HuH-7.5 (cell line): ENCODE measurements at regions not wholly inside any gene's neighbourhood (a gene's known extent, or its start where the extent isn't known, plus 50 kb on each side); places are given as distances from the start of the nearest gene placed in this dataset.

Experiments used
- DNase-seq: peaks from one replicate; pipeline ENCODE4 v3.0.0; 2011; ENCODE audit warnings: low spot score

DNA sequence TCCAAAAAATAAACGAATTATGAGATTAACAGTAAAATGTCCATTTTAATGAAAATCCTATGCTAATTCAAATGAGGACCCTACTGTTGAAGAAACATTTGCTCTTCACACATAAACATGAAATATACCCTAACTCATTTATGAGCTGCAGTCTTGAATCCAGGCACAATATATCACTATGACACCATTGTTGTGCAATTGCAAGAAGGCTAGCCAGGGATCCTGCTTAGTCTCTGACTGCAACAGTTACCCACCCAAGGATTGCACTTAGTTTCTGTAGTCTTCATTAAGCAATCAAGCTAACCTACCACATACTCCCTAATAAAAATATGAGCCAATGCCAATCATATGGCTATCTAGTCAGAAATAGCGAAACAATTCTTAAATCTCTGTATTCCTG is 981.0 kb upstream of the FAT3 start:
- no peak for DNase-seq

DNA sequence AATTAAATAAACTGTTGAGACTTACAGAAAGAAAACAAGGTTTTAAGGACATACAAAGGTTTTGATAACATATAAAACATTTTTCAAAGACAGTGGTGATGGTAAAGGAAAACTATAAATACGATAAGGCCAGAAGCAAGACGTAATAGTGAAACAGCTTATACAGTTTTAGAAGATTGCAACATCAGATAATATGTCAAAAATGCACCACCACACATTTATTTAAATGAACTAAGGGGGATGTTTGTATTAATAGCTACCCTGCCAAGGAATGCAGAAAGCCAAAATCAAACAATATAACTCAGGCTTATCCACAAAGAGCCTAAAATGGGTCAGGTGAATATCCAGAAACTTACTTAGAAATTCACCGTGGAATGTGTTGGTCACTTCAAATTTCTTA is 981.6 kb upstream of the FAT3 start:
- no peak for DNase-seq

DNA sequence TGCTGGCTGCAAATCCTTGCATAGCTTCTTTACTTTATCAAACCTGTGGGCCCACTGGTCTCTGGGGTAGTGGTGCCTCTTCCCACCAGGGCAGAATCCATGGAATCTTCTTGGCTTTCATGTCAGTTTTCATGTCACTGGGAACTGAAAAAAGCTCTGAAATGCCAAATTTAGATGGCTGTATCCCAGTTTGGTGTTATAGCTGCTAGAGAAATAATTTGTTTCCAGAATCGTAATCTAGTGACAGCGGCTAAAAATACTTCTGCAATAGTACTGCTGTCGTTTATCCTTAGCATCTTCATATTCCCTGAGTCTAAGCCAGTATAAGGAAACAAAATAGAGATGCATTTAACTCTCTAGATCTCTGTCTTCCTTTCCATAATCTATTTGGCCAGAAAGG is 983.4 kb upstream of the FAT3 start:
- DNase-seq = no peak

- DNase-seq = no peak
These were observed 985.3 kb upstream of the FAT3 start for GRCh38 chr11:91239359-91239758.

GRCh38 chr11:91231226-91231625 is 993.4 kb upstream of the FAT3 start:
- DNase-seq = no peak

- no peak for DNase-seq
These were observed 994.0 kb upstream of the FAT3 start for GRCh38 chr11:91230647-91231046.

DNA sequence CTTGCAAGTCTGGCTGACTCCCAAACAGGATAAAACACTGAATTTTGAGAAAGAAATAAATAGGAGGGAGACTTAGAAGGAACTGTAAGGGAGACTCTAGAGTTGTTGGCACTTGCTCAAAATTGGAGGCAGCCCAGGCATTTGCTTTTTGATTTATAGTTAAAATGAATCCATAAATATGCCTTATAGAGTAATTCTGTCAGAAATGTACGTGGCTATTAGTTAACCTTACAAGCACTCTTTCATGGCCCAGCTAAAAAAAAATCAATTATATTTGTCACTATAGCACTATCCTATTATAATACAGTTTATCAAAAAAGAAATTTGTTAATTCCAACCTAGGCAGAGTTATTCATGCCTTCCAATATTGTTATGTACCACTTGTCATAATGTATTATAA is 1000.0 kb upstream of the CHORDC1 start:
- DNase-seq = no peak

- no peak for DNase-seq
These were observed 997.8 kb upstream of the CHORDC1 start for GRCh38 chr11:91220476-91221202.

GRCh38 chr11:91219535-91219934 is 996.7 kb upstream of the CHORDC1 start:
- no peak for DNase-seq

GRCh38 chr11:91209751-91210150 is 986.9 kb upstream of the CHORDC1 start:
- DNase-seq = no peak

GRCh38 chr11:91209306-91209705 is 986.5 kb upstream of the CHORDC1 start:
- no peak for DNase-seq

- DNase-seq = no peak
These were observed 977.0 kb upstream of the CHORDC1 start for GRCh38 chr11:91199866-91200265.

- DNase-seq = no peak
These were observed 971.7 kb upstream of the CHORDC1 start for GRCh38 chr11:91194546-91194945.

DNA sequence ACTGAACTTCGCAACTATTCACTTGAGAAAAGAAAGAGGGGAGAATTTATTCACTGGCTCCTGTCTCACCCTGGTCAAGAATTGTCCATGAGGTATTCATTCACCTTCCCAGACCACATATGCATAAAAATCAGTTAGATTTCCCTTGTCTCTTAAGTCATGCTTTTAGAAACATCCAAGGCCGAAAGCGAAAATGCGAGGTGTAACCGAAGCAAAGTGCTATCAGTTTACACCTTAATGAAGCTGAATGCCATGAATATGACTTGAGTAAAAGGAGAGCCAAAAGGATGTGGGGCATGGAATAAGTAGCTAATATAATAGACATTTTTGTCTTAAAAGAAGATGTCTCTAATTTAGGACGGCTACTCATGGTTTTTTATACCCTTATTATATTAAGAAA is 965.6 kb upstream of the CHORDC1 start:
- DNase-seq = no peak

GRCh38 chr11:91187314-91187713 is 964.5 kb upstream of the CHORDC1 start:
- no peak for DNase-seq

DNA sequence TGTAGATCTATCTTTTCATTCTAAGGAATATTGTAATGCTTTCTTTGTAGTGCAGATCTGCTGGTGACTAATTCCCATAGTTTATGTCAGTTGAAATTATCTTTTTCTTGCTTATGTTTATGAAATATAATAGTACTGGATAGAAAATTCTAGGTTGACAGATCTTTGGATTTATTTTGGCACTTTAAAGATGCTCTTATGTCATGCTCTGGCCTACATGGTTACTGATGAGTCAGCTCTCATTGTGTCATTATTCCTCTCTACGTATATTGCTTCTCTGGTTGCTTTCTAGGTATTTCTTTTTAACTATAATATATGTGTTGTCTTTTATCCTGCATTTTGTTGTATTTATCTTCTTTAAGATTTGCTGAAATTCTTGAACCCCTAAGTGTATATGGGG is 955.5 kb upstream of the CHORDC1 start:
- DNase-seq = no peak

- no peak for DNase-seq
These were observed 951.9 kb upstream of the CHORDC1 start for GRCh38 chr11:91174734-91175133.

GRCh38 chr11:91174193-91174592 is 951.3 kb upstream of the CHORDC1 start:
- DNase-seq = no peak

- DNase-seq = no peak
These were observed 950.9 kb upstream of the CHORDC1 start for GRCh38 chr11:91173701-91174100.

GRCh38 chr11:91170711-91171110 is 947.9 kb upstream of the CHORDC1 start:
- DNase-seq = no peak

DNA sequence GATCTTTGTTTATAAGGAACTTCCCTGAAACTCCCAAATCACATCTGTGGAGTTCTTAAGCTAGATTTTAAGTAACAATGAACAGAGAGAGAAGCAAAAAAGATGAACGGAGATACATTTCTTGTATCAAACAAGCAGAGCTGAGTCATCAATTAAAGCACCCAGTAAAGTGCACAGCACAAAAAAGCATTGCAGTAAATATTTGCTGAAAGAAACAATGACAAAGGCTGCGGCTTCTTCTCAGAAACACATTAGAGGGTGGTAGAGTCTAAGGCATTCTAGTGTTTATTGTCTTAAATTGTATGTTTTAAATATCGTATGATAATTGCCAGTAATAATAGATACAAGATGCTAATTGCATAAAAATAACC is 941.6 kb upstream of the CHORDC1 start:
- DNase-seq = no peak

DNA sequence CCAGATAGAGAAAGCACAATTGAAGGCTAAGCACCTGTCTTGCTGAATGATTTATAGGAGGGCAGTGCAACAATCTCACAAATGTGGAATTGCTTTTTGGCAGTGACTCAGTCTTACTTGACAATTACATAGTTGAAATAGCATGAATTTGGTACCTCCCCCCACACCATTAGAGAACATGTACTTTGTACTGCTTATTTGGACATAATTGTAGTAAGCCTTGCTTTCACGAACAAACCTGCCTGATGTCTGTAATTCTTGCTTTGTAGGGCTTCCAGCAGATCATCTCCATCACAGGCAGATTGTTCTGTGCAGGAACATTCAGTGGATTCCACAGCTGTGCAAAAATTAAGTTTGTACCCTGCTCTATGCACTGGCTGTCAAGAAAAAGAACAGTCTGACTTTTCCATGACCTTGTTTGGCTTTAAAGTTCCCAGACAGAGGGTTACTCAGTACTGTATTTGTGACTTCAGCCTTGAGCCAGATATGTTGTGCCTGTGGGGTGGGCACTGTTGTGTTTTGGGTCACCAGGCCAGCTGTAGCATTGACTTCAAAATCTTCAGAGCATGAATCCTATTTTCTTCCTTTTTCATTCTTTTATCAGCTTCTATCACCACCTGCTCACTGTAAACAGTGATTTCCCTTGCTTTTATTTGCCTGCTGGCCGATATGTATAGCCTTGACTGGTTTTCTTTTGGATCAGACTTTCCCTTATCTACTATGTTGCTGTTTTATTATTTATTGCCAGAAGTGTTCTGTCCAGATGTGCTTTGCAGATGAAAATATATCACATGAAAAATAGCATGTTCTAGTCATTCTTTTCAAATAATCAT is 941.0 kb upstream of the CHORDC1 start:
- no peak for DNase-seq

GRCh38 chr11:91160661-91161060 is 937.8 kb upstream of the CHORDC1 start:
- DNase-seq = no peak
